Lower leg skin (tissue), 3 donors: ENCODE measurements at regions not wholly inside any gene's neighbourhood (a gene's known extent, or its start where the extent isn't known, plus 50 kb on each side); places are given as distances from the start of the nearest gene placed in this dataset.

ENCODE experiments used
- CTCF ChIP-seq, 3 donors: fragments of 450-650 bp; IDR thresholded peaks; one replicate each; pipeline ENCODE4 v1.5.1; 2016; ENCODE audit warnings: antibody characterized with exemption in 3 of 3, mild to moderate bottlenecking in 3 of 3, moderate library complexity in 2 of 3
- POLR2A ChIP-seq, 2 donors: fragments of 450-650 bp; IDR thresholded peaks; one replicate each; pipeline ENCODE4 v1.6.1; 2016 to 2017; ENCODE audit warnings: antibody characterized with exemption in 2 of 2, mild to moderate bottlenecking in 1 of 2, moderate library complexity in 1 of 2

GRCh38 chr18:34942975-34943374 is 98.2 kb upstream of the MAPRE2 start:
- no peak for TF ChIP-seq CTCF (IDR thresholded peaks at IDR 0.05)
- no peak for TF ChIP-seq POLR2A (IDR thresholded peaks at IDR 0.05)
